IPS-18a (cell line): ENCODE measurements at regions not wholly inside any gene's neighbourhood (a gene's known extent, or its start where the extent isn't known, plus 50 kb on each side); places are given as distances from the start of the nearest gene placed in this dataset.

Experiments used
- H3K27ac ChIP-seq: one replicate; pipeline ENCODE4 v1.5.1; 2013; ENCODE audit warnings: low read length
- H3K27me3 ChIP-seq: one replicate; pipeline ENCODE4 v1.6.1; 2013; ENCODE audit warnings: mild to moderate bottlenecking, low read length; ENCODE audit not compliant: control insufficient read depth, insufficient read depth
- H3K36me3 ChIP-seq: one replicate; pipeline ENCODE4 v1.6.1; 2013; ENCODE audit warnings: low read depth, low read length; ENCODE audit not compliant: control insufficient read depth
- H3K4me1 ChIP-seq: one replicate; pipeline ENCODE4 v1.6.1; 2013; ENCODE audit warnings: low read depth, low read length; ENCODE audit not compliant: control insufficient read depth
- H3K4me3 ChIP-seq: one replicate; pipeline ENCODE4 v1.5.1; 2013; ENCODE audit warnings: low read length
- H3K9ac ChIP-seq: one replicate; pipeline ENCODE4 v1.6.1; 2013; ENCODE audit warnings: mild to moderate bottlenecking, low read length, moderate library complexity
- H3K9me3 ChIP-seq: one replicate; pipeline ENCODE4 v1.6.1; 2013; ENCODE audit warnings: low read depth, low read length; ENCODE audit not compliant: control insufficient read depth

GRCh38 chr11:119529936-119530335 is 107.0 kb upstream of the THY1 start:
- no peak overlapping the region for H3K27ac ChIP-seq
- no peak overlapping the region for H3K4me3 ChIP-seq
- H3K4me1 ChIP-seq: no peaks in the 10 kb centered on the region
- no peaks in the 10 kb centered on the region for H3K9me3 ChIP-seq
- no peaks in the 10 kb centered on the region for H3K27me3 ChIP-seq
- no peak overlapping the region for H3K9ac ChIP-seq
- no peaks in the 10 kb centered on the region for H3K36me3 ChIP-seq

- Histone ChIP-seq H3K27ac (no peak overlapping the region), H3K9ac (no peak overlapping the region), H3K36me3 (no peaks in the 10 kb centered on the region), H3K4me3 (no peak overlapping the region), H3K27me3 (no peaks in the 10 kb centered on the region), H3K4me1 (no peaks in the 10 kb centered on the region), H3K9me3 (no peaks in the 10 kb centered on the region)
Measured at GRCh38 chr11:119529063-119529845, 106.3 kb upstream of the THY1 start.

GRCh38 chr11:119525867-119526196 is 102.9 kb upstream of the THY1 start:
- H3K27me3 ChIP-seq: no peaks in the 10 kb centered on the region
- H3K9me3 ChIP-seq: no peaks in the 10 kb centered on the region
- H3K27ac ChIP-seq: no peak overlapping the region
- H3K4me3 ChIP-seq: no peak overlapping the region
- H3K4me1 ChIP-seq: no peaks in the 10 kb centered on the region
- no peaks in the 10 kb centered on the region for H3K36me3 ChIP-seq
- H3K9ac ChIP-seq: no peak overlapping the region

GRCh38 chr11:119525180-119525866 is 102.4 kb upstream of the THY1 start:
- no peaks in the 10 kb centered on the region for H3K27me3 ChIP-seq
- H3K9ac ChIP-seq: no peak overlapping the region
- H3K27ac ChIP-seq: no peak overlapping the region
- peaks cover under 1% of the 10 kb centered on the region for H3K4me1 ChIP-seq
- no peak overlapping the region for H3K4me3 ChIP-seq
- no peaks in the 10 kb centered on the region for H3K36me3 ChIP-seq
- no peaks in the 10 kb centered on the region for H3K9me3 ChIP-seq

GRCh38 chr11:119523539-119524157 is 100.7 kb upstream of the THY1 start:
- H3K27ac ChIP-seq: no peak overlapping the region
- no peak overlapping the region for H3K9ac ChIP-seq
- no peaks in the 10 kb centered on the region for H3K36me3 ChIP-seq
- no peaks in the 10 kb centered on the region for H3K9me3 ChIP-seq
- peaks cover 3% of the 10 kb centered on the region for H3K4me1 ChIP-seq
- H3K4me3 ChIP-seq: no peak overlapping the region
- H3K27me3 ChIP-seq: no peaks in the 10 kb centered on the region

GRCh38 chr11:119522609-119523008 is 99.6 kb upstream of the THY1 start:
- Histone ChIP-seq H3K4me3 (no peak overlapping the region), H3K9ac (no peak overlapping the region), H3K27ac (no peak overlapping the region), H3K4me1 (peaks cover 3% of the 10 kb centered on the region), H3K27me3 (no peaks in the 10 kb centered on the region), H3K36me3 (no peaks in the 10 kb centered on the region), H3K9me3 (no peaks in the 10 kb centered on the region)

GRCh38 chr11:119521551-119521950 is 98.6 kb upstream of the THY1 start:
- Histone ChIP-seq H3K4me3 (no peak overlapping the region), H3K9ac (no peak overlapping the region), H3K27me3 (no peaks in the 10 kb centered on the region), H3K27ac (no peak overlapping the region), H3K4me1 (peaks cover 3% of the 10 kb centered on the region), H3K9me3 (no peaks in the 10 kb centered on the region), H3K36me3 (no peaks in the 10 kb centered on the region)

- peaks cover 3% of the 10 kb centered on the region for H3K4me1 ChIP-seq
- H3K4me3 ChIP-seq: no peak overlapping the region
- H3K27me3 ChIP-seq: no peaks in the 10 kb centered on the region
- no peaks in the 10 kb centered on the region for H3K36me3 ChIP-seq
- H3K27ac ChIP-seq: no peak overlapping the region
- H3K9me3 ChIP-seq: no peaks in the 10 kb centered on the region
- H3K9ac ChIP-seq: no peak overlapping the region
Measured at GRCh38 chr11:119520966-119521365, 98.0 kb upstream of the THY1 start.

- no peaks in the 10 kb centered on the region for H3K27me3 ChIP-seq
- H3K4me1 ChIP-seq: peaks cover 3% of the 10 kb centered on the region
- H3K9me3 ChIP-seq: no peaks in the 10 kb centered on the region
- H3K4me3 ChIP-seq: no peak overlapping the region
- no peak overlapping the region for H3K9ac ChIP-seq
- H3K36me3 ChIP-seq: no peaks in the 10 kb centered on the region
- no peak overlapping the region for H3K27ac ChIP-seq
Measured at GRCh38 chr11:119520400-119520799, 97.4 kb upstream of the THY1 start.

GRCh38 chr11:119519796-119520195 is 96.8 kb upstream of the THY1 start:
- Histone ChIP-seq H3K4me1 (peaks cover 3% of the 10 kb centered on the region), H3K9me3 (no peaks in the 10 kb centered on the region), H3K27me3 (no peaks in the 10 kb centered on the region), H3K4me3 (no peak overlapping the region), H3K27ac (no peak overlapping the region), H3K9ac (no peak overlapping the region), H3K36me3 (no peaks in the 10 kb centered on the region)

GRCh38 chr11:119518746-119519730 is 96.1 kb upstream of the THY1 start:
- Histone ChIP-seq H3K27me3 (no peaks in the 10 kb centered on the region), H3K9me3 (no peaks in the 10 kb centered on the region), H3K27ac (no peak overlapping the region), H3K4me1 (peaks cover 3% of the 10 kb centered on the region), H3K4me3 (no peak overlapping the region), H3K9ac (no peak overlapping the region), H3K36me3 (no peaks in the 10 kb centered on the region)
